SHP77 treated with DMSO at 0.1 percent for 48 hours (cell line): ENCODE measurements at regions not wholly inside any gene's neighbourhood (a gene's known extent, or its start where the extent isn't known, plus 50 kb on each side); places are given as distances from the start of the nearest gene placed in this dataset.
"Not testable (repeated sequence)": the region's sequence is repeated elsewhere in the genome, so short reads cannot be mapped to it uniquely, and the experiment has no call there.

Source experiments
- DNase-seq: peaks from one replicate; lab custom pipeline; 2025; lab: John Stamatoyannopoulos, UW

GRCh38 chr11:42840860-42841259 is 470.9 kb upstream of the API5 start:
- no peak for DNase-seq

- no peak for DNase-seq
These were observed 470.2 kb upstream of the API5 start for GRCh38 chr11:42841556-42841955.

- no peak for DNase-seq
These were observed 462.4 kb upstream of the API5 start for GRCh38 chr11:42849362-42849761.

GRCh38 chr11:42857344-42857743 is 454.5 kb upstream of the API5 start:
- DNase-seq = no peak

GRCh38 chr11:42870480-42870879 is 441.3 kb upstream of the API5 start:
- no peak for DNase-seq

- DNase-seq = not testable (repeated sequence)
These were observed 437.9 kb upstream of the API5 start for GRCh38 chr11:42873800-42874405.

- DNase-seq = not testable (repeated sequence)
These were observed 430.5 kb upstream of the API5 start for GRCh38 chr11:42881335-42881734.

GRCh38 chr11:42890773-42891172 is 421.0 kb upstream of the API5 start:
- DNase-seq = no peak

GRCh38 chr11:42901084-42901483 is 410.7 kb upstream of the API5 start:
- no peak for DNase-seq

GRCh38 chr11:42906226-42906625 is 405.6 kb upstream of the API5 start:
- no peak for DNase-seq

GRCh38 chr11:42913731-42914130 is 398.1 kb upstream of the API5 start:
- no peak for DNase-seq

- DNase-seq = no peak
These were observed 388.1 kb upstream of the API5 start for GRCh38 chr11:42923651-42924050.

GRCh38 chr11:42925916-42926315 is 385.9 kb upstream of the API5 start:
- DNase-seq = no peak

GRCh38 chr11:42947405-42947804 is 364.4 kb upstream of the API5 start:
- DNase-seq = no peak

- DNase-seq = not testable (repeated sequence)
These were observed 361.9 kb upstream of the API5 start for GRCh38 chr11:42949738-42950376.

GRCh38 chr11:42951266-42951665 is 360.5 kb upstream of the API5 start:
- DNase-seq = no peak

GRCh38 chr11:42957831-42958230 is 354.0 kb upstream of the API5 start:
- DNase-seq = no peak

GRCh38 chr11:42958635-42959034 is 353.2 kb upstream of the API5 start:
- no peak for DNase-seq

- no peak for DNase-seq
These were observed 351.2 kb upstream of the API5 start for GRCh38 chr11:42960521-42961088.

GRCh38 chr11:42967653-42968052 is 344.1 kb upstream of the API5 start:
- DNase-seq = no peak

- DNase-seq = no peak
These were observed 339.1 kb upstream of the API5 start for GRCh38 chr11:42972741-42973140.

GRCh38 chr11:42974510-42975179 is 337.2 kb upstream of the API5 start:
- no peak for DNase-seq

GRCh38 chr11:42975180-42975529 is 336.6 kb upstream of the API5 start:
- DNase-seq = no peak
